Tibial artery (tissue), 4 donors: ENCODE measurements at regions not wholly inside any gene's neighbourhood (a gene's known extent, or its start where the extent isn't known, plus 50 kb on each side); places are given as distances from the start of the nearest gene placed in this dataset.

Source experiments
- DNase-seq, 2 donors: peaks; one replicate each; pipeline ENCODE4 v3.0.0-alpha.2; 2019
- H3K27ac ChIP-seq, 2 donors: fragments of 200-600 bp; sonication (generic) in 1 of 2; 1 replicate in 1 of 2; 2 replicates in 1 of 2; pipeline ENCODE4 v1.5.1; 2018 to 2019; ENCODE audit warnings: mild to moderate bottlenecking in 1 of 2
- H3K27me3 ChIP-seq, 2 donors: fragments of 200-600 bp; sonication (generic) in 1 of 2; one replicate each; pipeline versions ENCODE4 v1.5.1 to v1.6.0; 2016 to 2019
- H3K36me3 ChIP-seq, 3 donors: fragments of 200-600 bp; sonication (generic) in 2 of 3; one replicate each; pipeline ENCODE4 v1.5.1; 2016 to 2019; ENCODE audit warnings: mild to moderate bottlenecking in 2 of 3
- H3K4me1 ChIP-seq, 4 donors: fragments of 200-600 bp; sonication (generic) in 2 of 4; 1 replicate in 3 of 4; 2 replicates in 1 of 4; pipeline ENCODE4 v1.5.1; 2016 to 2019
- H3K4me3 ChIP-seq, 2 donors: fragments of 200-600 bp; sonication (generic) in 1 of 2; 1 replicate in 1 of 2; 2 replicates in 1 of 2; pipeline ENCODE4 v1.5.1; 2018 to 2019; ENCODE audit warnings: mild to moderate bottlenecking in 2 of 2
- H3K9me3 ChIP-seq, 3 donors: fragments of 200-600 bp; sonication (generic) in 1 of 3; one replicate each; pipeline ENCODE4 v1.5.1; 2016 to 2019
- CTCF ChIP-seq, 2 experiments: fragments of 200-600 bp in 1 of 2; fragments of 450-650 bp in 1 of 2; IDR thresholded peaks; one replicate each; pipeline ENCODE4 v1.5.1; 2017 to 2019; ENCODE audit warnings: antibody characterized with exemption in 2 of 2, mild to moderate bottlenecking in 1 of 2, moderate library complexity in 1 of 2
- intact Hi-C: fragments of 100-400 bp; cut with DNase I; formaldehyde crosslinking; loops from one replicate; pipeline ENCODE4 v1.15.0; 2023; ENCODE audit warnings: low total_unique reads

GRCh38 chr9:118473521-118473920, 769.3 kb downstream of the TLR4 start:
- no peak for DNase-seq
- no peak for TF ChIP-seq CTCF (IDR thresholded peaks at IDR 0.05)
- Histone ChIP-seq H3K27ac (no peak overlapping the region), H3K27me3 (no peaks in the 10 kb centered on the region), H3K4me3 (no peak overlapping the region), H3K4me1 (no peaks in the 10 kb centered on the region), H3K36me3 (no peaks in the 10 kb centered on the region), H3K9me3 (no peaks in the 10 kb centered on the region)
- intact Hi-C loops: no loop called here

GRCh38 chr9:118478752-118479151, 774.5 kb downstream of the TLR4 start:
- Histone ChIP-seq H3K27ac (no peak overlapping the region), H3K36me3 (no peaks in the 10 kb centered on the region), H3K9me3 (no peaks in the 10 kb centered on the region), H3K4me3 (no peak overlapping the region), H3K4me1 (no peaks in the 10 kb centered on the region), H3K27me3 (no peaks in the 10 kb centered on the region)
- no peak for TF ChIP-seq CTCF (IDR thresholded peaks at IDR 0.05)
- DNase-seq: no peak
- intact Hi-C loops: no loop called here

DNA sequence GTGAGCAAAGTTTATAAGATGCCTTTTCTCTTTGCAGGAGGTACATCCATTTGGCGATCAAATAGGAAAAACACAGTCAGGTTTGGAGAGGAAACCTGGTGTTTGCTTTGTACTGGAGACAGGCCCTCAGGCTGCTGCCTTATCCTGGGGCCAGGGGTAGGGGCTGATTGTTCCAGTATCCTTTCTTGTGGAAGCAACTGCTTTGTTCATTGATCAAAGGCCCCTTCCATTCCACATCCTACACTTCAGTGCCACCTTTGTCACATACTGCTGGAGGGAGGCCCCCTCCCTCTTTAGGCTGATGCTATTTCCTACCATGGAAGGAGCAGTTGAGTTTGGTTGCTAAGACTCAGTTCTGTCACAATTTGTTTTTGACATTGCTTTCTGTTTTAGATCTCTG, 778.1 kb downstream of the TLR4 start:
- no peak for TF ChIP-seq CTCF (IDR thresholded peaks at IDR 0.05)

GRCh38 chr9:118483677-118484076, 779.5 kb downstream of the TLR4 start:
- no peak for DNase-seq
- no peak overlapping the region for H3K4me3 ChIP-seq
- no peak overlapping the region for H3K27ac ChIP-seq
- intact Hi-C loops: no loop called here
- no peaks in the 10 kb centered on the region for H3K9me3 ChIP-seq
- no peak for TF ChIP-seq CTCF (IDR thresholded peaks at IDR 0.05)
- H3K27me3 ChIP-seq: no peaks in the 10 kb centered on the region
- H3K4me1 ChIP-seq: no peaks in the 10 kb centered on the region
- no peaks in the 10 kb centered on the region for H3K36me3 ChIP-seq

More for the DNA sequence above, 778.1 kb downstream of the TLR4 start:
- intact Hi-C loops: no loop called here
- H3K27ac ChIP-seq: no peak overlapping the region
- H3K4me1 ChIP-seq: no peaks in the 10 kb centered on the region
- H3K36me3 ChIP-seq: no peaks in the 10 kb centered on the region
- no peaks in the 10 kb centered on the region for H3K27me3 ChIP-seq
- no peak overlapping the region for H3K4me3 ChIP-seq
- DNase-seq: no peak
- H3K9me3 ChIP-seq: no peaks in the 10 kb centered on the region

DNA sequence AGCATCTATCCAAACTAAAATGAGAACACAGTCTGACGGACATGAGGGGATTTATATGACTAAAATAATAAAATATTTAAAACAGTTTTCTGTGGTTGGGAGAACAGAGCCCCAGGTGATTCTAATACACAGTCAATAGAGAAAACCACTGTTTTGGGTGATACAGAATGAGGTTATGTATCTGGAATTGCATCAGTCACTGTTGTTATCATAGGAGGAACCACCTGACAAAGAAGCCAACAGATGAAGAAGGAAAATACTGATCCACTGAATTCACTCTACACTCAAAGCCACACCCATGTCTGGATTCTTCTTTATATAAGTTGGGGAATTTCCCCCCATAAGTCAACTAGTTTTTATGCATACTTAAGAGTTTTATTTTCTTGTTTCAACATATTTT, 799.0 kb downstream of the TLR4 start:
- Histone ChIP-seq H3K4me3 (no peak overlapping the region), H3K9me3 (no peaks in the 10 kb centered on the region), H3K27me3 (no peaks in the 10 kb centered on the region), H3K27ac (no peak overlapping the region), H3K4me1 (no peaks in the 10 kb centered on the region), H3K36me3 (no peaks in the 10 kb centered on the region)
- intact Hi-C loops: no loop called here
- no peak for TF ChIP-seq CTCF (IDR thresholded peaks at IDR 0.05)
- DNase-seq: no peak

- no peak for DNase-seq
- H3K9me3 ChIP-seq: no peaks in the 10 kb centered on the region
- no peak overlapping the region for H3K27ac ChIP-seq
- intact Hi-C loops: no loop called here
- H3K4me3 ChIP-seq: no peak overlapping the region
- H3K27me3 ChIP-seq: no peaks in the 10 kb centered on the region
- no peaks in the 10 kb centered on the region for H3K36me3 ChIP-seq
- TF ChIP-seq CTCF (IDR thresholded peaks at IDR 0.05): no peak
- no peaks in the 10 kb centered on the region for H3K4me1 ChIP-seq
Observed at GRCh38 chr9:118510711-118511110, 806.5 kb downstream of the TLR4 start.
